SK-N-SH treated with all-trans-retinoic acid at 6 μM for 48 hours (cell line): ENCODE measurements at regions not wholly inside any gene's neighbourhood (a gene's known extent, or its start where the extent isn't known, plus 50 kb on each side); places are given as distances from the start of the nearest gene placed in this dataset.

Experiments
- ATAC-seq: fragments of 200-7000 bp; cut with Tn5 transposase; 3 replicates; pipeline ENCODE4 v1.9.1; 2020; ENCODE audit warnings: mild to moderate bottlenecking, moderate library complexity
- ARNTL ChIP-seq: fragments of 450-650 bp; formaldehyde crosslinking; IDR thresholded peaks from 2 replicates; pipeline ENCODE4 v1.5.0; 2020; ENCODE audit warnings: low read depth, mild to moderate bottlenecking, moderate library complexity, borderline replicate concordance
- BACH2 ChIP-seq: fragments of 250-450 bp; sonication (Bioruptor Pico); IDR thresholded peaks from 2 replicates; pipeline ENCODE4 v1.9.0; 2021; ENCODE audit warnings: mild to moderate bottlenecking, borderline replicate concordance
- CSDC2 ChIP-seq: fragments of 250-450 bp; sonication (Bioruptor Pico); IDR thresholded peaks from 2 replicates; pipeline ENCODE4 v1.5.0; 2020; ENCODE audit warnings: mild to moderate bottlenecking, moderate library complexity
- ESRRG ChIP-seq: fragments of 250-450 bp; sonication (Bioruptor Pico); IDR thresholded peaks from 2 replicates; pipeline ENCODE4 v1.6.1; 2021; ENCODE audit warnings: mild to moderate bottlenecking
- GLIS3 ChIP-seq: fragments of 250-450 bp; sonication (Bioruptor Pico); IDR thresholded peaks from 2 replicates; pipeline ENCODE4 v1.5.0; 2020; ENCODE audit warnings: mild to moderate bottlenecking, moderate library complexity
- ISL1 ChIP-seq: fragments of 250-450 bp; sonication (Bioruptor Pico); IDR thresholded peaks from 2 replicates; pipeline ENCODE4 v2.1.2; 2022; ENCODE audit warnings: mild to moderate bottlenecking, moderate library complexity
- OSR1 ChIP-seq: fragments of 250-450 bp; sonication (Bioruptor Pico); IDR thresholded peaks from 2 replicates; pipeline ENCODE4 v1.8.0; 2022; ENCODE audit warnings: moderate library complexity, mild to moderate bottlenecking, inconsistent platforms
- PPARA ChIP-seq: fragments of 250-450 bp; sonication (Bioruptor Pico); IDR thresholded peaks from 2 replicates; pipeline ENCODE4 v1.5.0; 2020; ENCODE audit warnings: mild to moderate bottlenecking, borderline replicate concordance
- RARB ChIP-seq: fragments of 250-450 bp; sonication (Bioruptor Pico); IDR thresholded peaks from 2 replicates; pipeline ENCODE4 v1.8.0; 2021; ENCODE audit warnings: mild to moderate bottlenecking, moderate library complexity
- SNAI2 ChIP-seq: fragments of 250-450 bp; sonication (Bioruptor Pico); IDR thresholded peaks from 2 replicates; pipeline ENCODE4 v1.5.0; 2020; ENCODE audit warnings: mild to moderate bottlenecking, moderate library complexity
- TCF4 ChIP-seq: fragments of 250-450 bp; sonication (Bioruptor Pico); IDR thresholded peaks from 2 replicates; pipeline ENCODE4 v1.8.0; 2021; ENCODE audit warnings: mild to moderate bottlenecking, moderate library complexity, borderline replicate concordance
- TOX ChIP-seq: fragments of 250-450 bp; sonication (Bioruptor Pico); IDR thresholded peaks from 2 replicates; pipeline ENCODE4 v1.8.0; 2021; ENCODE audit warnings: mild to moderate bottlenecking, moderate library complexity, borderline replicate concordance
- TSHZ2 ChIP-seq: fragments of 250-450 bp; sonication (Bioruptor Pico); IDR thresholded peaks from 2 replicates; pipeline ENCODE4 v1.5.0; 2020; ENCODE audit warnings: mild to moderate bottlenecking, moderate library complexity
- ZC3H10 ChIP-seq: fragments of 250-450 bp; sonication (Bioruptor Pico); IDR thresholded peaks from 2 replicates; pipeline ENCODE4 v1.5.1; 2021; ENCODE audit warnings: mild to moderate bottlenecking, moderate library complexity
- ZFP3 ChIP-seq: fragments of 250-450 bp; sonication (Bioruptor Pico); IDR thresholded peaks from 2 replicates; pipeline ENCODE4 v1.5.0; 2020; ENCODE audit warnings: mild to moderate bottlenecking, moderate library complexity
- ZFP30 ChIP-seq: fragments of 450-650 bp; formaldehyde crosslinking; IDR thresholded peaks from 2 replicates; pipeline ENCODE4 v1.5.0; 2022; ENCODE audit warnings: mild to moderate bottlenecking, moderate library complexity
- ZNF565 ChIP-seq: fragments of 450-650 bp; formaldehyde crosslinking; conservative IDR thresholded peaks from 2 replicates; pipeline ENCODE4 v1.5.0; 2020; ENCODE audit warnings: low read depth, mild to moderate bottlenecking, moderate library complexity
- ZNF70 ChIP-seq: fragments of 450-650 bp; formaldehyde crosslinking; IDR thresholded peaks from 2 replicates; pipeline ENCODE4 v1.5.0; 2020; ENCODE audit warnings: mild to moderate bottlenecking, moderate library complexity
- ZNF8 ChIP-seq: fragments of 450-650 bp; formaldehyde crosslinking; IDR thresholded peaks from 2 replicates; pipeline ENCODE4 v1.5.0; 2020; ENCODE audit warnings: mild to moderate bottlenecking, moderate library complexity
- TF ChIP-seq, protein P1 (sequence below): fragments of 250-450 bp; sonication (Bioruptor Pico); IDR thresholded peaks from 2 replicates; pipeline ENCODE4 v1.5.1; 2020; ENCODE audit warnings: low read depth, mild to moderate bottlenecking, moderate library complexity
- TF ChIP-seq, protein P2 (sequence below): fragments of 250-450 bp; sonication (Bioruptor Pico); IDR thresholded peaks from 2 replicates; pipeline ENCODE4 v1.8.0; 2020; ENCODE audit warnings: mild to moderate bottlenecking, moderate library complexity, borderline replicate concordance
- TF ChIP-seq, protein P3 (sequence below): fragments of 250-450 bp; sonication (Bioruptor Pico); IDR thresholded peaks from 2 replicates; pipeline ENCODE4 v1.8.0; 2021; ENCODE audit warnings: low read depth, mild to moderate bottlenecking, moderate library complexity, borderline replicate concordance
- TF ChIP-seq, protein P4 (sequence below): fragments of 250-450 bp; sonication (Bioruptor Pico); IDR thresholded peaks from 2 replicates; pipeline ENCODE4 v1.5.1; 2021; ENCODE audit warnings: mild to moderate bottlenecking, moderate library complexity

- no peak for ATAC-seq
- TF ChIP-seq ZFP30 (CRISPR knock-in tag), result no peak
- TF ChIP-seq CSDC2, result no peak
- TF ChIP-seq ZNF70, result no peak
- no peak for TF ChIP-seq OSR1 (CRISPR knock-in tag)
Observed at GRCh38 chr2:122389694-122390093, 634.2 kb downstream of the TSN start.

DNA sequence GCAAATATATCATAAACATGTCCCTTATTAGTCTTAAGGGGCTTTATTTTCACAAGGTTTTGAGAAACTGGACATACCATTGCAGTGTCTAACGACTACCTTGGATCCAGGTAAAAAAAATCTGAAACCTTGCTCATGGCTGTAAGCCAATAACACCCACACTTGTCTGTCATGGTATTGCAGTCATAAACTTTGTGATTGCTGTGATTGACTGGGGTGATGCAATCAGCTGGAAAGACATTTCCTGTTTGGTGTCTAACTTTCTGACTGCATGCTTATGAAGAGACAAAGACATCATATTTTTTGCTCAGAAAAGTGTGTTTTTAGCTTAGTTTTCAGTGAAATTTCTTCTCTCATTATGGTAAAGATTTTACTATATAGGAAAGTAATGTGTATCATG lies 635.0 kb downstream of the TSN start:
- no peak for TF ChIP-seq ZFP3 (CRISPR knock-in tag)
- no peak for ATAC-seq

DNA sequence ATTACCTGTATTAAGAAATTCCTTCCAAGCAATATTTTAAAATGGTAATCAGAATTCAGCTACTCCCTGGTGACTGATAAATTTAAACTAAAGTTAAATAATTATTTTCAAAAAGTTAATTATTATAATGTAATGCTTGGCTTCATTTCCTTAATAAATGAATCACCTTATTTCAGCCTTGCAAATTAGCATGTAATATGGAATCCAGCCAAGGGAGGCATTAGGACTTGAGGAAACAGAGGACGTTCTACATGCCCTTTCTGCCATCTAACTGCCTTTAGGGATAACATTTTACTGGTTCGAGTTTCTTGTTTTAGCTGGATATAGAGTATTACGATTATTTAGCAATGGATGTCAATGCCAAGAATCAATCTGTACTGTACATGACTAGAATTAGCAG lies 636.3 kb downstream of the TSN start:
- no peak for ATAC-seq
- no peak for TF ChIP-seq OSR1 (CRISPR knock-in tag)
- no peak for TF ChIP-seq TOX (CRISPR knock-in tag)
- no peak for TF ChIP-seq PPARA
- no peak for TF ChIP-seq ZFP30 (CRISPR knock-in tag)
- no peak for TF ChIP-seq CSDC2
- TF ChIP-seq, protein P1, sequence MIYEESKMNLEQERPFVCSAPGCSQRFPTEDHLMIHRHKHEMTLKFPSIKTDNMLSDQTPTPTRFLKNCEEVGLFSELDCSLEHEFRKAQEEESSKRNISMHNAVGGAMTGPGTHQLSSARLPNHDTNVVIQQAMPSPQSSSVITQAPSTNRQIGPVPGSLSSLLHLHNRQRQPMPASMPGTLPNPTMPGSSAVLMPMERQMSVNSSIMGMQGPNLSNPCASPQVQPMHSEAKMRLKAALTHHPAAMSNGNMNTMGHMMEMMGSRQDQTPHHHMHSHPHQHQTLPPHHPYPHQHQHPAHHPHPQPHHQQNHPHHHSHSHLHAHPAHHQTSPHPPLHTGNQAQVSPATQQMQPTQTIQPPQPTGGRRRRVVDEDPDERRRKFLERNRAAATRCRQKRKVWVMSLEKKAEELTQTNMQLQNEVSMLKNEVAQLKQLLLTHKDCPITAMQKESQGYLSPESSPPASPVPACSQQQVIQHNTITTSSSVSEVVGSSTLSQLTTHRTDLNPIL, result no peak
- TF ChIP-seq TSHZ2 (CRISPR knock-in tag), result no peak
- TF ChIP-seq, protein P2, sequence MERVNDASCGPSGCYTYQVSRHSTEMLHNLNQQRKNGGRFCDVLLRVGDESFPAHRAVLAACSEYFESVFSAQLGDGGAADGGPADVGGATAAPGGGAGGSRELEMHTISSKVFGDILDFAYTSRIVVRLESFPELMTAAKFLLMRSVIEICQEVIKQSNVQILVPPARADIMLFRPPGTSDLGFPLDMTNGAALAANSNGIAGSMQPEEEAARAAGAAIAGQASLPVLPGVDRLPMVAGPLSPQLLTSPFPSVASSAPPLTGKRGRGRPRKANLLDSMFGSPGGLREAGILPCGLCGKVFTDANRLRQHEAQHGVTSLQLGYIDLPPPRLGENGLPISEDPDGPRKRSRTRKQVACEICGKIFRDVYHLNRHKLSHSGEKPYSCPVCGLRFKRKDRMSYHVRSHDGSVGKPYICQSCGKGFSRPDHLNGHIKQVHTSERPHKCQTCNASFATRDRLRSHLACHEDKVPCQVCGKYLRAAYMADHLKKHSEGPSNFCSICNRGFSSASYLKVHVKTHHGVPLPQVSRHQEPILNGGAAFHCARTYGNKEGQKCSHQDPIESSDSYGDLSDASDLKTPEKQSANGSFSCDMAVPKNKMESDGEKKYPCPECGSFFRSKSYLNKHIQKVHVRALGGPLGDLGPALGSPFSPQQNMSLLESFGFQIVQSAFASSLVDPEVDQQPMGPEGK (CRISPR knock-in tag), result no peak
- TF ChIP-seq ZNF565 (CRISPR knock-in tag), result no peak
- no peak for TF ChIP-seq ZNF70
- TF ChIP-seq ESRRG (CRISPR knock-in tag), result no peak
- TF ChIP-seq ZC3H10 (CRISPR knock-in tag), result no peak
- TF ChIP-seq, protein P3, sequence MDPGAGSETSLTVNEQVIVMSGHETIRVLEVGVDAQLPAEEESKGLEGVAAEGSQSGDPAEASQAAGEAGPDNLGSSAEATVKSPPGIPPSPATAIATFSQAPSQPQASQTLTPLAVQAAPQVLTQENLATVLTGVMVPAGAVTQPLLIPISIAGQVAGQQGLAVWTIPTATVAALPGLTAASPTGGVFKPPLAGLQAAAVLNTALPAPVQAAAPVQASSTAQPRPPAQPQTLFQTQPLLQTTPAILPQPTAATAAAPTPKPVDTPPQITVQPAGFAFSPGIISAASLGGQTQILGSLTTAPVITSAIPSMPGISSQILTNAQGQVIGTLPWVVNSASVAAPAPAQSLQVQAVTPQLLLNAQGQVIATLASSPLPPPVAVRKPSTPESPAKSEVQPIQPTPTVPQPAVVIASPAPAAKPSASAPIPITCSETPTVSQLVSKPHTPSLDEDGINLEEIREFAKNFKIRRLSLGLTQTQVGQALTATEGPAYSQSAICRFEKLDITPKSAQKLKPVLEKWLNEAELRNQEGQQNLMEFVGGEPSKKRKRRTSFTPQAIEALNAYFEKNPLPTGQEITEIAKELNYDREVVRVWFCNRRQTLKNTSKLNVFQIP, result no peak
- TF ChIP-seq RARB, result no peak
- TF ChIP-seq SNAI2, result no peak
- TF ChIP-seq, protein P4, sequence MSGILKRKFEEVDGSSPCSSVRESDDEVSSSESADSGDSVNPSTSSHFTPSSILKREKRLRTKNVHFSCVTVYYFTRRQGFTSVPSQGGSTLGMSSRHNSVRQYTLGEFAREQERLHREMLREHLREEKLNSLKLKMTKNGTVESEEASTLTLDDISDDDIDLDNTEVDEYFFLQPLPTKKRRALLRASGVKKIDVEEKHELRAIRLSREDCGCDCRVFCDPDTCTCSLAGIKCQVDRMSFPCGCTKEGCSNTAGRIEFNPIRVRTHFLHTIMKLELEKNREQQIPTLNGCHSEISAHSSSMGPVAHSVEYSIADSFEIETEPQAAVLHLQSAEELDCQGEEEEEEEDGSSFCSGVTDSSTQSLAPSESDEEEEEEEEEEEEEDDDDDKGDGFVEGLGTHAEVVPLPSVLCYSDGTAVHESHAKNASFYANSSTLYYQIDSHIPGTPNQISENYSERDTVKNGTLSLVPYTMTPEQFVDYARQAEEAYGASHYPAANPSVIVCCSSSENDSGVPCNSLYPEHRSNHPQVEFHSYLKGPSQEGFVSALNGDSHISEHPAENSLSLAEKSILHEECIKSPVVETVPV (CRISPR knock-in tag), result no peak
- TF ChIP-seq BACH2 (CRISPR knock-in tag), result no peak

DNA sequence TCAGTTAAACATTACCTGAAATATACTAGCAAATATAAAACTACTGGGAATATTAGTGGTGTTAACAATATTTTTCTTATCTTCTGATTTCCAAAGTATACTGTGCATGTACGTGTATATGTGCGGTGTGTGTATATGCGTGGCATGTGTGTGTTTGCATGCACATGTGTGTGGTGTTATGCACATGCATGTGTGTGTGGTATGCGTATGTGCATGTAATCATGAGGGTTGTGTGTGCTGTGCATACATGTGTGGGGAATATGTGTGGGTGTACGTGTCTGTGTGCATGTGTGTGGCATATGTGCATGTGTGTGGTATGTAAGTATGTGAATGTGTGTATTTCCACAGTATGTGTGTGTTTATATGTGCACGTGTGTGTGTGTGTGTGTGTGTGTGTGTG lies 640.2 kb downstream of the TSN start:
- no peak for ATAC-seq
- TF ChIP-seq ZFP3 (CRISPR knock-in tag) (no peak), ESRRG (CRISPR knock-in tag) (no peak), GLIS3 (CRISPR knock-in tag) (no peak), ZC3H10 (CRISPR knock-in tag) (no peak), ZNF8 (no peak), CSDC2 (no peak), TOX (CRISPR knock-in tag) (no peak), ARNTL (CRISPR knock-in tag) (no peak), TSHZ2 (CRISPR knock-in tag) (no peak), ISL1 (CRISPR knock-in tag) (no peak), OSR1 (CRISPR knock-in tag) (no peak), TCF4 (CRISPR knock-in tag) (no peak), PPARA (no peak), ZFP30 (CRISPR knock-in tag) (no peak)
- TF ChIP-seq, protein P2 (CRISPR knock-in tag), result no peak
